Fibroblast of villous mesenchyme (primary cell): ENCODE measurements at regions not wholly inside any gene's neighbourhood (a gene's known extent, or its start where the extent isn't known, plus 50 kb on each side); places are given as distances from the start of the nearest gene placed in this dataset.

Experiments used
- DNase-seq: peaks from one replicate; pipeline ENCODE4 v3.0.0-alpha.2; 2010; ENCODE audit warnings: low read depth
- H3K4me3 ChIP-seq: 2 replicates; pipeline ENCODE4 v1.5.1; 2011; ENCODE audit warnings: low read depth, mild to moderate bottlenecking, low read length
- CTCF ChIP-seq: IDR thresholded peaks from 2 replicates; pipeline ENCODE4 v1.5.1; 2012; ENCODE audit warnings: low read depth, mild to moderate bottlenecking, low read length; ENCODE audit not compliant: insufficient read depth

GRCh38 chr20:56173438-56173837, 75.1 kb upstream of the MC3R start:
- H3K4me3 ChIP-seq, result no peak overlapping the region
- no peak for TF ChIP-seq CTCF
- DNase-seq, result no peak

- H3K4me3 ChIP-seq, result no peak overlapping the region
- no peak for TF ChIP-seq CTCF
- no peak for DNase-seq
Observed at GRCh38 chr20:56174416-56174815, 74.1 kb upstream of the MC3R start.

GRCh38 chr20:56175884-56176283, 72.6 kb upstream of the MC3R start:
- no peak for TF ChIP-seq CTCF
- no peak for DNase-seq
- H3K4me3 ChIP-seq, result no peak overlapping the region

GRCh38 chr20:56178219-56178618, 70.3 kb upstream of the MC3R start:
- TF ChIP-seq CTCF, result no peak
- DNase-seq, result no peak
- H3K4me3 ChIP-seq, result no peak overlapping the region

GRCh38 chr20:56179051-56179450, 69.5 kb upstream of the MC3R start:
- no peak overlapping the region for H3K4me3 ChIP-seq
- TF ChIP-seq CTCF, result no peak
- no peak for DNase-seq

- H3K4me3 ChIP-seq, result no peak overlapping the region
- no peak for TF ChIP-seq CTCF
- DNase-seq, result no peak
Observed at GRCh38 chr20:56181583-56181982, 66.9 kb upstream of the MC3R start.

- peak; percentile 8 for DNase-seq
- no peak overlapping the region for H3K4me3 ChIP-seq
- TF ChIP-seq CTCF, result peak; percentile 22
Observed at GRCh38 chr20:56187534-56188165, 60.9 kb upstream of the MC3R start.
